ENCODE measurements at regions not wholly inside any gene's neighbourhood (a gene's known extent, or its start where the extent isn't known, plus 50 kb on each side); places are given as distances from the start of the nearest gene placed in this dataset.
"Not testable (repeated sequence)": the region's sequence is repeated elsewhere in the genome, so short reads cannot be mapped to it uniquely, and the experiment has no call there.

GRCh38 chr1:187928696-187929095, 1099.9 kb downstream of the PLA2G4A start:
- no peak for DNase-seq

- DNase-seq, result no peak
Observed at GRCh38 chr1:187931776-187932175, 1103.0 kb downstream of the PLA2G4A start.

GRCh38 chr1:187933562-187934419, 1105.0 kb downstream of the PLA2G4A start:
- no peak for DNase-seq

- no peak for DNase-seq
Observed at GRCh38 chr1:187936667-187937066, 1107.9 kb downstream of the PLA2G4A start.

- DNase-seq, result no peak
Observed at GRCh38 chr1:187938092-187938491, 1109.3 kb downstream of the PLA2G4A start.

GRCh38 chr1:187942986-187943385, 1114.2 kb downstream of the PLA2G4A start:
- DNase-seq, result no peak

GRCh38 chr1:187943606-187944403, 1115.1 kb downstream of the PLA2G4A start:
- no peak for DNase-seq

- not testable (repeated sequence) for DNase-seq
Observed at GRCh38 chr1:187946661-187947060, 1117.9 kb downstream of the PLA2G4A start.

GRCh38 chr1:187947359-187947758, 1118.6 kb downstream of the PLA2G4A start:
- no peak for DNase-seq

- no peak for DNase-seq
Observed at GRCh38 chr1:187948170-187948794, 1119.5 kb downstream of the PLA2G4A start.

GRCh38 chr1:187949567-187949966, 1120.8 kb downstream of the PLA2G4A start:
- DNase-seq, result no peak

- no peak for DNase-seq
Observed at GRCh38 chr1:187951817-187952216, 1123.1 kb downstream of the PLA2G4A start.

GRCh38 chr1:187952446-187952845, 1123.7 kb downstream of the PLA2G4A start:
- DNase-seq, result no peak

- DNase-seq, result no peak
Observed at GRCh38 chr1:187956975-187957374, 1128.2 kb downstream of the PLA2G4A start.

- no peak for DNase-seq
Observed at GRCh38 chr1:187958207-187958606, 1129.5 kb downstream of the PLA2G4A start.

- DNase-seq, result no peak
Observed at GRCh38 chr1:187959062-187959461, 1130.3 kb downstream of the PLA2G4A start.

- no peak for DNase-seq
Observed at GRCh38 chr1:187960125-187960638, 1131.4 kb downstream of the PLA2G4A start.

- no peak for DNase-seq
Observed at GRCh38 chr1:187961895-187962294, 1133.1 kb downstream of the PLA2G4A start.

- no peak for DNase-seq
Observed at GRCh38 chr1:187971851-187972250, 1143.1 kb downstream of the PLA2G4A start.

- DNase-seq, result no peak
Observed at GRCh38 chr1:187977298-187977697, 1148.5 kb downstream of the PLA2G4A start.

- no peak for DNase-seq
Observed at GRCh38 chr1:187985145-187985896, 1156.6 kb downstream of the PLA2G4A start.

GRCh38 chr1:187985897-187986654, 1157.3 kb downstream of the PLA2G4A start:
- DNase-seq, result no peak
